ENCODE measurements at regions not wholly inside any gene's neighbourhood (a gene's known extent, or its start where the extent isn't known, plus 50 kb on each side); places are given as distances from the start of the nearest gene placed in this dataset.

DNA sequence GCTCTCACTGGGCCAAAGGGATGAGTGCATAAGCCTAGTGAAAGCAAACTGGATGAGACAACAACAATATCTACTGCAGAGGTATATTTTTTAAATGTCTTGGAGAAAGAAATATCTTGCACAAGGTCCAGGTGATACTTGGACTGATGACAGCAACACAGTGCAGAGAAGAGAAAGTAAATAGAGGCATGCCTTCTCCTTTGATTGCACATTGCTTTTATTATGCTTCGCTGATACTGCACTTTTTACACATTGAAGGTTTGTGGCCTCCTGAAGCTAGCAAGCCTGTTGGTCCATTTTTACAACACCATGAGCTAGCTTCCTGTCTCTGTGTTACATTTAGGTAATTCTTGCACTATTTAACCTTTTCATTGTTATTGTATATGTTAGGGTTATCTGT lies 189.0 kb upstream of the NDST3 start:
- no peak overlapping the region for H3K14ac ChIP-seq (ENCODE audit: insufficient read depth, low read length)
- H3K56ac ChIP-seq (ENCODE audit: insufficient read length, low read depth, low read length): no peak overlapping the region
- H3K27me3 ChIP-seq (ENCODE audit: insufficient read depth, low read length): no peaks in the 10 kb centered on the region
- H3K79me2 ChIP-seq (ENCODE audit: insufficient read depth, low read length): no peaks in the 10 kb centered on the region
- no peak overlapping the region for H2BK120ac ChIP-seq (ENCODE audit: low read depth, low read length, poor library complexity, severe bottlenecking)
- TF ChIP-seq, protein P1, sequence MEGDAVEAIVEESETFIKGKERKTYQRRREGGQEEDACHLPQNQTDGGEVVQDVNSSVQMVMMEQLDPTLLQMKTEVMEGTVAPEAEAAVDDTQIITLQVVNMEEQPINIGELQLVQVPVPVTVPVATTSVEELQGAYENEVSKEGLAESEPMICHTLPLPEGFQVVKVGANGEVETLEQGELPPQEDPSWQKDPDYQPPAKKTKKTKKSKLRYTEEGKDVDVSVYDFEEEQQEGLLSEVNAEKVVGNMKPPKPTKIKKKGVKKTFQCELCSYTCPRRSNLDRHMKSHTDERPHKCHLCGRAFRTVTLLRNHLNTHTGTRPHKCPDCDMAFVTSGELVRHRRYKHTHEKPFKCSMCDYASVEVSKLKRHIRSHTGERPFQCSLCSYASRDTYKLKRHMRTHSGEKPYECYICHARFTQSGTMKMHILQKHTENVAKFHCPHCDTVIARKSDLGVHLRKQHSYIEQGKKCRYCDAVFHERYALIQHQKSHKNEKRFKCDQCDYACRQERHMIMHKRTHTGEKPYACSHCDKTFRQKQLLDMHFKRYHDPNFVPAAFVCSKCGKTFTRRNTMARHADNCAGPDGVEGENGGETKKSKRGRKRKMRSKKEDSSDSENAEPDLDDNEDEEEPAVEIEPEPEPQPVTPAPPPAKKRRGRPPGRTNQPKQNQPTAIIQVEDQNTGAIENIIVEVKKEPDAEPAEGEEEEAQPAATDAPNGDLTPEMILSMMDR (conservative IDR thresholded peaks at IDR 0.05): no peak
- H3K23ac ChIP-seq (ENCODE audit: insufficient read length, low read depth, low read length): no peak overlapping the region
- no peak for DNase-seq
- H3K9me3 ChIP-seq (ENCODE audit: control insufficient read depth, low read depth, low read length): no peaks in the 10 kb centered on the region
- H4K20me1 ChIP-seq (ENCODE audit: control insufficient read depth, insufficient read depth, insufficient read length): no peaks in the 10 kb centered on the region
- Mint-ChIP-seq H3K36me3 (ENCODE audit: insufficient read depth in 1 of 3, low read depth in 3 of 3) (peaks cover 0 to under 1% (median under 1%) of the 10 kb centered on the region in 3 experiments; a peak in 1 of 7 replicates), H3K9me3 (peaks cover 0 to 2% of the 10 kb centered on the region in 2 experiments; a peak in 3 of 5 replicates), H3K27me3 (ENCODE audit: low read depth) (no peaks in the 10 kb centered on the region), H3K4me3 (no peak overlapping the region), H3K4me1 (peaks cover 4 to 8% of the 10 kb centered on the region in 2 experiments; a peak in 3 of 4 replicates), H3K27ac (peak overlapping the region in 2 of 3 experiments; percentile 24 to 49; a peak in 2 of 7 replicates)
- H2BK5ac ChIP-seq (ENCODE audit: insufficient read length, low read length): no peak overlapping the region
- no peaks in the 10 kb centered on the region for H3K23me2 ChIP-seq (ENCODE audit: insufficient read length, low read depth, low read length, poor library complexity, severe bottlenecking)
- H2BK15ac ChIP-seq (ENCODE audit: low read depth, low read length): no peak overlapping the region
- H3K4me2 ChIP-seq (ENCODE audit: insufficient read depth, insufficient read length, low read length): no peak overlapping the region
- H4K8ac ChIP-seq (replicated peaks; ENCODE audit: insufficient read length, low read depth, low read length): no peak overlapping the region
- H4K91ac ChIP-seq (ENCODE audit: insufficient read length, low read depth, low read length): no peak overlapping the region
- WGBS (ENCODE audit: extremely low coverage, insufficient read length, low lambda C conversion rate): no CpG with 5 or more reads among the region's 1 CpG
- H2BK12ac ChIP-seq (ENCODE audit: insufficient read length, low read depth, low read length): no peak overlapping the region
- H3K9ac ChIP-seq (ENCODE audit: extremely low read depth, insufficient read length, low read length): no peak overlapping the region
- H3T11ph ChIP-seq (ENCODE audit: low read length): no peak overlapping the region
- H3K79me1 ChIP-seq (ENCODE audit: insufficient read depth, low read depth, low read length, poor library complexity, severe bottlenecking): no peaks in the 10 kb centered on the region
- H3K18ac ChIP-seq (ENCODE audit: insufficient read length, low read depth, low read length): no peak overlapping the region
- H3K27ac ChIP-seq (ENCODE audit: insufficient read length, low read depth, low read length): no peak overlapping the region
- peaks cover 6% of the 10 kb centered on the region; the same call in 1 of the 2 replicates for H3K4me1 ChIP-seq (ENCODE audit: insufficient read depth, low read length)
- no peak overlapping the region for H2BK20ac ChIP-seq (ENCODE audit: low read depth, low read length, poor library complexity, severe bottlenecking)
- no peak overlapping the region for H2AFZ ChIP-seq (ENCODE audit: low read length)
- no peak overlapping the region for H4K5ac ChIP-seq (ENCODE audit: insufficient read length, low read depth, low read length)
- H3K4ac ChIP-seq (ENCODE audit: low read depth, low read length): no peak overlapping the region
- no peak overlapping the region for H2AK5ac ChIP-seq (ENCODE audit: insufficient read length, low read length)

Data from H9 (cell line).